Breast epithelium (tissue), 4 donors: ENCODE measurements at regions not wholly inside any gene's neighbourhood (a gene's known extent, or its start where the extent isn't known, plus 50 kb on each side); places are given as distances from the start of the nearest gene placed in this dataset.

Source experiments
- DNase-seq, 2 donors: peaks; one replicate each; pipeline ENCODE4 v3.0.0-alpha.2; 2019; ENCODE audit warnings: low spot score in 2 of 2
- H3K27ac ChIP-seq, 2 donors: fragments of 200-600 bp; sonication (generic) in 1 of 2; one replicate each; pipeline ENCODE4 v1.5.1; 2016 to 2019; ENCODE audit warnings: mild to moderate bottlenecking in 1 of 2
- H3K27me3 ChIP-seq, 2 donors: fragments of 200-600 bp; sonication (generic) in 1 of 2; one replicate each; pipeline versions ENCODE4 v1.5.1 to v1.6.0; 2017 to 2019; ENCODE audit warnings: control low read depth in 1 of 2, mild to moderate bottlenecking in 1 of 2
- H3K36me3 ChIP-seq: fragments of 200-600 bp; one replicate; pipeline ENCODE4 v1.5.1; 2019
- H3K4me1 ChIP-seq, 2 donors: fragments of 200-600 bp; sonication (generic); one replicate each; pipeline ENCODE4 v1.5.1; 2016 to 2019; ENCODE audit warnings: control low read depth in 1 of 2
- H3K4me3 ChIP-seq, 3 donors: fragments of 200-600 bp; sonication (generic); 1 replicate in 2 of 3; 2 replicates in 1 of 3; pipeline ENCODE4 v1.5.1; 2016 to 2019; ENCODE audit warnings: mild to moderate bottlenecking in 3 of 3, moderate library complexity in 2 of 3
- H3K9me3 ChIP-seq, 2 donors: fragments of 200-600 bp; sonication (generic) in 1 of 2; one replicate each; pipeline ENCODE4 v1.5.1; 2016 to 2019; ENCODE audit warnings: control low read depth in 1 of 2
- POLR2A ChIP-seq: fragments of 450-650 bp; IDR thresholded peaks from one replicate; pipeline ENCODE4 v1.6.1; 2016; ENCODE audit warnings: antibody characterized with exemption, mild to moderate bottlenecking, moderate library complexity
- POLR2AphosphoS5 ChIP-seq, 3 donors: sonication (generic); formaldehyde crosslinking; IDR thresholded peaks; one replicate each; pipeline ENCODE4 v1.6.1; 2017; ENCODE audit warnings: antibody characterized with exemption in 3 of 3
- intact Hi-C: fragments of 100-400 bp; cut with DNase I; formaldehyde crosslinking; loops from one replicate; pipeline ENCODE4 v1.15.1; 2023; ENCODE audit warnings: low total_unique reads
- TF ChIP-seq, protein P1 (sequence below), 3 donors: fragments of 450-650 bp; IDR thresholded peaks; one replicate each; pipeline ENCODE4 v1.5.1; 2016 to 2017; ENCODE audit warnings: antibody characterized with exemption in 3 of 3, mild to moderate bottlenecking in 3 of 3, moderate library complexity in 3 of 3

DNA sequence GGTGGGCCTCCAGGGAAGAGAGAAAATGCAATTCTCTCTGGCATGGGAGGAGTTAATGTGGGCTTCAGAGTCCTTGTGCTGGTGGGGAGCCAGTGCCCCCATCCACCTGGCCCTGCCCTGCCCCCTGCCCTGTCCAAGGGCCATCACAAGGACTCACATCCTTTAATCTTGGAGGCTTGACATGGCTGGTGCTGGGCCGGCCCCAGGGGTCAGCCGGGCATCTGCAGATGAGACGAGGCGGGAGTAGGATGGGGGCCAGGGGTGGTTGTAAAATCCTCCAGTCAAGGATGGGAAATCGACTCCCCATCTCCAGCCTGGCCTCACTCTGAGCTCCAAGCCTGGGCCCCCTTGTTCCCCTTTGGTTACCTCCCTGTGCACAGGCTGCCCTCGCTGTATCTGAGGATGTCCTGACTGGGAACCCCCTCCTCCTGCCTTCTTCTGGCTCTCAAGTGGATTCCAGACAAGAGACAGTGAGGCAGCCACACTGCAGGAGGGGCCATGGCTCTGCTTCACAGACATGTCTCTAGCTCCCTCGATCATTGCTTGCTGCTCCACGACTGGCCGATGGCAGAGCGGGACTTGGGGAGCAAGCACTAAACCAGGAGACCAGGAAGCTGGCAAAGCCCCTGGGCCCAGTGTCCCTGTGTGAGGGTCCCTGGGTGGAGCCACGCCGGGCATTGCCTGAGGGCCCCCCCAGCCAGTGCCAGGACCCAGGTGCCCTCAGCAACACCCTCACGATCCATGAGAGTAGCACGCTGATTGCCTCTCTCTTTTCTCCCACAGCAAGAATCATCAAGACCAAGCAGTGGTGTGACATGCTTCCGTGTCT, 1120.5 kb downstream of the BRD1 start:
- no peak overlapping the region for H3K27ac ChIP-seq
- H3K4me1 ChIP-seq = peaks cover 0 to 12% of the 10 kb centered on the region in 2 donors
- no peaks in the 10 kb centered on the region for H3K36me3 ChIP-seq
- DNase-seq = no peak
- TF ChIP-seq, protein P1, sequence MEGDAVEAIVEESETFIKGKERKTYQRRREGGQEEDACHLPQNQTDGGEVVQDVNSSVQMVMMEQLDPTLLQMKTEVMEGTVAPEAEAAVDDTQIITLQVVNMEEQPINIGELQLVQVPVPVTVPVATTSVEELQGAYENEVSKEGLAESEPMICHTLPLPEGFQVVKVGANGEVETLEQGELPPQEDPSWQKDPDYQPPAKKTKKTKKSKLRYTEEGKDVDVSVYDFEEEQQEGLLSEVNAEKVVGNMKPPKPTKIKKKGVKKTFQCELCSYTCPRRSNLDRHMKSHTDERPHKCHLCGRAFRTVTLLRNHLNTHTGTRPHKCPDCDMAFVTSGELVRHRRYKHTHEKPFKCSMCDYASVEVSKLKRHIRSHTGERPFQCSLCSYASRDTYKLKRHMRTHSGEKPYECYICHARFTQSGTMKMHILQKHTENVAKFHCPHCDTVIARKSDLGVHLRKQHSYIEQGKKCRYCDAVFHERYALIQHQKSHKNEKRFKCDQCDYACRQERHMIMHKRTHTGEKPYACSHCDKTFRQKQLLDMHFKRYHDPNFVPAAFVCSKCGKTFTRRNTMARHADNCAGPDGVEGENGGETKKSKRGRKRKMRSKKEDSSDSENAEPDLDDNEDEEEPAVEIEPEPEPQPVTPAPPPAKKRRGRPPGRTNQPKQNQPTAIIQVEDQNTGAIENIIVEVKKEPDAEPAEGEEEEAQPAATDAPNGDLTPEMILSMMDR (IDR thresholded peaks at IDR 0.05) = no peak
- no peak for TF ChIP-seq POLR2AphosphoS5 (IDR thresholded peaks at IDR 0.05)
- TF ChIP-seq POLR2A = no peak
- H3K9me3 ChIP-seq = no peaks in the 10 kb centered on the region
- intact Hi-C loops = no loop called here
- no peaks in the 10 kb centered on the region for H3K27me3 ChIP-seq
- no peak overlapping the region for H3K4me3 ChIP-seq

DNA sequence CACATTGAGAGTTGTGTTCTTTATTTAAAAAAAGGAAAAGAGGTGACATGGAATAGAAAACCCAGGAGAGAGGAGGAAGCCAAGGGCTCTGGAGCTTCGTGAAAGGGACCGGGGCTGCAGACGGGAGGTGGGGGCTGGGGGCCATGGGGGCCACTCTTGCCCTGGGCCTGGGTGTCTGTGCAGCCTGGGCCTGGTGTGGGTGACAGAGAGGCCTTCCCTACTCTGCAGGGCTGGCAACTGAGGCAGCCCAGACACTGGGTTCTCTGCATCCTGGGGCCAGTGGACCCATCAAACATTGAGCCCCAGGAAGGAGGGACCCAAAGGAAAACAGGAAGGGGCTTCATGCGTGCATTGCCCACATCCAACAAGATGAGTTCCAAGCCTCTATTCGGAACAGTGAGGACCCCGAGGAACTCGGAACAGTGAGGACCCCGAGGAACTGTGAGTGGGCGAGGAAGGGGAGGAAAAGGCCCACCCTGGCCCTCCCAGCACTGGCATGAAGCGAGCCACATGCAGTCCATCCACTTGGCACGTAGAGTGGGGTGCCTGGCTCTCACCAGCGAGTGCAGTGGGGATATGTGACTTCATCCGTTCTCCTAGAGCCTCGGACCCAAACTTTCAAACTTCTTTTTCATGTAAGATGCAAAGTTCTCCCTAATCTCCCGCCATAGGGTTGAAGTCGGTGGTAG, 1121.6 kb downstream of the BRD1 start:
- Histone ChIP-seq H3K27me3 (no peaks in the 10 kb centered on the region), H3K36me3 (no peaks in the 10 kb centered on the region), H3K27ac (no peak overlapping the region), H3K4me3 (no peak overlapping the region), H3K9me3 (no peaks in the 10 kb centered on the region), H3K4me1 (peaks cover 0 to 12% of the 10 kb centered on the region in 2 donors)
- intact Hi-C loops = no loop called here
- no peak for TF ChIP-seq POLR2A
- TF ChIP-seq, protein P1 (IDR thresholded peaks at IDR 0.05) = no peak
- TF ChIP-seq POLR2AphosphoS5 (IDR thresholded peaks at IDR 0.05) = no peak
- DNase-seq = no peak

DNA sequence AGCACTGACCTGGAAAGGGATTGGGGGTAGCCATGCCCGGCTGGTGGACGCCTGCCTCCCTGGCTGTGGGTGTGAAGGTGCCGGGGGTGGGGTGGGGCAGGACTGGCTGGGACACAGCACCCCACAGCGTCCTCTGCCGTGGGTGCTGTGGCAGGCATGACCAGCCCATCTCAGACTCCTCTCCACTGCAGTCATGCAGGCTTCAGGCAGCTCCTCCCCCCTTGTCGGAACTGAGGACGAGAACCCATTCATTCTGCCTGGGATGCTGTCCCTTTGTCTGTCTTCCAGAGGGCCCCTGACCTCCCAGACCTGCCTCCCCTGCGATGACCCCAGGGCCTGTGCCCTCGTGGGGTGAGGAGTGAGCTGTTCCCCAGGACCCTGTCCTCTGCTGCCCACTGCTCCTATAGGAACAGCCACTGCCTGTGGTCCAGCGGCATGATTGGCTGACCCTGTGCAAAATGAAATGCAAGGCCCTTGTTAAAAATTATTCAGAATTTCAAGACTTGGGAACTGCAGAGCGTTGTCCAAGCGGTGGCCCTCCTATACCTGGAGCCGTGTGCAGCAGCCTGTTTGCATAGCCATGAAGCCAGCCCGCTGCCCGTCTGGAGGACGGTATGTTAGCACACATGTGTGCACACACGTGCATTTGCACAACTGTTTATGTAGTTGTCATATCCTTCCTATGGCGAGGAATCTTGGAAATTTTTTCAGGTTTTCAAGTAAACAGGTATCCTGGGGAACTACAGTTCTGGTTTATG, 1122.3 kb downstream of the BRD1 start:
- Histone ChIP-seq H3K36me3 (no peaks in the 10 kb centered on the region), H3K27ac (no peak overlapping the region), H3K4me1 (peaks cover 0 to 12% of the 10 kb centered on the region in 2 donors), H3K27me3 (no peaks in the 10 kb centered on the region), H3K4me3 (no peak overlapping the region), H3K9me3 (no peaks in the 10 kb centered on the region)
- DNase-seq = no peak
- intact Hi-C loops = no loop called here
- TF ChIP-seq, protein P1 (IDR thresholded peaks at IDR 0.05) = no peak

DNA sequence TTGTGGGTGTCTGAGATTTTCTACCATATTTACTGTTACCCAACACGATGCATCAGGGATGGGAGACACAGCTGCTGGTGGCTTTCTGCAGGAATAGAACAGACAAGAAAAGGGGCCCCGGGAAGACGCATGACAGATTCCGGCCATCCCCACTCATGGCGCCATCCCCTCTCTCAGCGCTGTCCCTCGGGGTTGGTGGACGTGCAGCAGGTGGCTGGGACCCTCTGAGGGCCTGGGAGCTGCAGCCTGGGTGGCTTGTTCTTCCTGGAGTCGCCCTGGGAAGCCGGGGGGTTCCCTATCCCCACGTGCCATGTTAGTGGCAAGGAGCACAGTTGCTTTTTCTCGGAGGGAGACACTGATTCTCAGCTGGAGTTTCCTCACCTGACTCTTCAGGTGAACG, 1123.3 kb downstream of the BRD1 start:
- no peak for TF ChIP-seq POLR2AphosphoS5 (IDR thresholded peaks at IDR 0.05)
- no peak for TF ChIP-seq POLR2A
- TF ChIP-seq, protein P1 (IDR thresholded peaks at IDR 0.05) = no peak
- H3K27me3 ChIP-seq = no peaks in the 10 kb centered on the region
- no peak for DNase-seq
- no peaks in the 10 kb centered on the region for H3K9me3 ChIP-seq
- H3K4me1 ChIP-seq = peaks cover 0 to 12% of the 10 kb centered on the region in 2 donors
- H3K4me3 ChIP-seq = no peak overlapping the region
- peak overlapping the region; percentile 58 to 81 for H3K27ac ChIP-seq
- intact Hi-C loops = no loop called here
- no peaks in the 10 kb centered on the region for H3K36me3 ChIP-seq
